HFF-Myc (cell line): ENCODE measurements at regions not wholly inside any gene's neighbourhood (a gene's known extent, or its start where the extent isn't known, plus 50 kb on each side); places are given as distances from the start of the nearest gene placed in this dataset.

Experiments used
- DNase-seq: peaks from one replicate; pipeline ENCODE4 v3.0.0-alpha.2; 2011; ENCODE audit warnings: low read depth; ENCODE audit errors: extremely low read depth
- H3K4me3 ChIP-seq: replicated peaks from 2 replicates; pipeline ENCODE4 v1.5.1; 2011; ENCODE audit warnings: low read depth, mild to moderate bottlenecking, control low read depth, low read length
- CTCF ChIP-seq: IDR thresholded peaks from 2 replicates; pipeline ENCODE4 v1.5.1; 2012; ENCODE audit warnings: mild to moderate bottlenecking, low read depth, low read length, control low read depth; ENCODE audit errors: missing control alignments

DNA sequence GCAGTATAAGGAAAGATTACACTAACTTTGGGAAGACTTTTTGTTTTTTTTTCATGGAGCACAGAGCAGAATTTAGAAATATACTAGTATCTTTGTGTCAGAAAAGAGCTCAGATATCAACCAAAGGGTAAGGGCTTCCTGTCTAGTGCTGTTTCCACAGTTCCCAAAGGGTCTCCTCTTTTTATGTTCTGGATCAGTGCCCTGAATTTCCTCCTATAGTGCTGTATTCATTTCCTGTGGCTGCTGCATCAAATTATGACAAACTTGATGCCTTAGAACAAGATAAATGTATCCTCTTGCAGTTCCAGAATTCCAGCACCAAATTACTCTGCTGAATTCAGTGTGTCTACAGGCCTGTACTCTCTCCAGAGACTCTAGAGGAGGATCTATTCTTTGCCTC, 219.8 kb upstream of the THRB start:
- TF ChIP-seq CTCF = no peak
- H3K4me3 ChIP-seq = no peak overlapping the region
- no peak for DNase-seq

DNA sequence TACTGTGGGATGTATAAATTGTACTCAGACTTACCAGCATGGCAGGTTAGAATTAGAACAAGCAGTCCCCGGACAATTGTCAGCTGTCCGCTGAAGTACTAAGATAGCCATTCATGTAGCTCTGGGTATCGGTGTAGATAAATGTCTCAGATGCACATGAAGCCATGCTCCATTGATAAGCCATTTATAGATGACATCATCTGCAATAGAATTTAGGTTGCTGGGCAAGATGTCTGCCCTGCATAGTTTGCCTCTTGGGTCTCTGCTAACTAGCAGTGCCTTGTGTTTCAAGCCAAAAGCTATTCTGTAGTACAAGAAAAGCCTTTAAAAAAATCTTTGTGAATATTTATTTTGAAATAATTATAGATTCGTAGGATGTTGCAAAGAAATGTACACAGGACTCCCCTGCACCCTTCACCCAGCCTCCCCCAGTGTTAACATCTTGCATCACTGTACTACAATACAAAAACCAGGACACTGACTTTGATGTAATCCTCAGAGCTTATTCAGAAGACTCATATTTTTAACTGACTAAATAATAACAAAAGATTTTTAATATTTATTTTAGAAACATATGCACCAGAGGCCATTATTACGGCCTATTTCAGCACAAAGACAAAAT, 220.6 kb upstream of the THRB start:
- TF ChIP-seq CTCF = no peak
- no peak overlapping the region for H3K4me3 ChIP-seq
- DNase-seq = no peak

DNA sequence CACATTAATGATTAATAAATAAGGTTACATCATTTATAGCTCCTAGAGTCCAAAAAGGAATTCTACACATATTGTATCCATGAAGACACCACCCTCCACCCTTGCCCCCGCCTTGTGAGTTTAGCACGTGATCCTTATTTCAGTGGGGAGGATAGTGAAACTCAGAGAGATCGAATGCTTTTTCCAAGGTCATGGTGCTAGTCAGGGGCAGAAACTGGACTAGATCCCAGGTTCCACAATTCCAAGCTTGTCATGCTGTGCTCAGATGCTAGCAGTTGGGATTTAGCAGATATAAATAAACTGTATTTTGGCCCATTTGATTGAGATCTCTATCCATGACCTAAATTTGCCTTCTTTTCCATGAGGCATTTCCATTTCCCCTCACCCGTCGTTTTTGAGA, 227.4 kb upstream of the THRB start:
- TF ChIP-seq CTCF = no peak
- H3K4me3 ChIP-seq = no peak overlapping the region
- no peak for DNase-seq

- DNase-seq = no peak
- H3K4me3 ChIP-seq = no peak overlapping the region
- TF ChIP-seq CTCF = no peak
Measured at GRCh38 chr3:24725514-24726255, 231.0 kb upstream of the THRB start.

DNA sequence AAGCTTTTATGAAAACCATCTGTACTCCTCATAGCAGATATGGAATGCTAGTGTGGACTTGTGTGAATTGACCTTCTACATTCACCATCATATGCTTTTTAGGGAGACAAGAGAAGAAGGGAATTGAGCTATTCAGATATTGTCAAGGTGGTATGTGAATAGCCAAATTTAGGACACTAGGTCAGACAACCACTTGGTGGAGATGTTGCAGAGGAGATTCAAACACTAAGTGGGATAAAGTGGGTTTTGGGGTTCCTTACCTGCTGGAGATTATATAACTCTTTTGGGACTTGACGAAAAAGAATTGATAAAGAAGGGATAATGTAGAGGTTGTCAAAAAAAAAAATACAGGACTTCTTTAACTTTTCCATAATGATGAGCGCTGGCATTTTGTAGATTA, 231.8 kb upstream of the THRB start:
- no peak overlapping the region for H3K4me3 ChIP-seq
- TF ChIP-seq CTCF = no peak
- DNase-seq = no peak

GRCh38 chr3:24730173-24730572, 235.5 kb upstream of the THRB start:
- no peak for DNase-seq

More at GRCh38 chr3:24730173-24730572, 235.5 kb upstream of the THRB start:
- TF ChIP-seq CTCF = no peak
- H3K4me3 ChIP-seq = no peak overlapping the region
